Kidney epithelial cell (primary cell): ENCODE measurements at regions not wholly inside any gene's neighbourhood (a gene's known extent, or its start where the extent isn't known, plus 50 kb on each side); places are given as distances from the start of the nearest gene placed in this dataset.
"Not testable (repeated sequence)": the region's sequence is repeated elsewhere in the genome, so short reads cannot be mapped to it uniquely, and the experiment has no call there.

Experiments
- DNase-seq: peaks from one replicate; pipeline ENCODE4 v3.0.0-alpha.2; 2010; ENCODE audit warnings: low read depth
- H3K27me3 ChIP-seq: 2 replicates; pipeline ENCODE4 v1.6.0; 2011; ENCODE audit warnings: low read length; ENCODE audit not compliant: control insufficient read depth, insufficient read depth
- H3K36me3 ChIP-seq: 2 replicates; pipeline ENCODE4 v1.5.1; 2011; ENCODE audit warnings: low read length; ENCODE audit not compliant: control insufficient read depth, insufficient read depth
- H3K4me3 ChIP-seq: 2 replicates; pipeline ENCODE4 v1.5.1; 2011; ENCODE audit warnings: low read depth, mild to moderate bottlenecking, control low read depth, low read length
- CTCF ChIP-seq: IDR thresholded peaks from 2 replicates; pipeline ENCODE4 v1.5.1; 2011; ENCODE audit warnings: mild to moderate bottlenecking, moderate library complexity, low read length, control low read depth, inconsistent platforms; ENCODE audit not compliant: insufficient read depth, poor library complexity, severe bottlenecking

DNA sequence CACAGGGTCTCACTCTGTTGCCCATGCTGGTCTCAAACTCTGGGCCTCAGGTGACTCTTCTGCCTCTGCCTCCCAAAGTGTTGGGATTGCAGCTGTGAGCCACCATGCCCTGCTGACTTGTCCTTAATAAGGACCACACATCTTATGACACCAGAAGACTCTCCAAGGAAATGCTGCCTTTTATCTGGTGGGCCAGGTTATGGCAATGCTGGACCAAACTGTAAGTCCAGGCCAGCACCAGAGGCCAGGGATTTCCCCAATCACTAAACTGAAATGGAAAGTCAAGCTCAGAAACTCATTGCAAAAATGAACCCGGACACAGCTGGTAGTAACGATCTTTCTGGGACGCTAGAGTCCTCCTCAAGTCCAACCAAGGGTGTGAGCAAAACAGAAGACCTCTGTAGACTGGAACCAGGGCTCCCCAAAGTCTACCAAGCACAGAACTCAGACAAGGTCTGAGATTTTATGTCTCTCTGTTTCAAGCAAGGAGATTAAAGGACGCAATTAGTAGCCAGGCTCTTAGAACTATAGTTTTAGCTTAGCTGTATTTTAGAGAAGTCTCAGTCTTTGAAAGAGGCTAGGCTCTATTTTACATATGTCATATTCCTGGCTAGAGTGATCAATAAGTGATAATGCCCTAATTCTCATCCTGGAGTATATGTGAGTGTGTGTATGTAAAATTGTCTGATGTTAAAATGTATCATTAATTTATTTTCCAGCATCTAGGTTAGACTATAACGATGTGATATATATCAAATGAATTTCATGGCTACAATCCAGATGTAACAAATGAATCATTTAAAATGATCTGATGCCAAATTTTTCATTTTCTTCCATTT is 74.0 kb upstream of the ITGB1 start:
- Histone ChIP-seq H3K4me3 (no peak overlapping the region), H3K27me3 (no peaks in the 10 kb centered on the region), H3K36me3 (no peaks in the 10 kb centered on the region)
- TF ChIP-seq CTCF, result no peak
- no peak for DNase-seq

GRCh38 chr10:33031171-33031570 is 73.1 kb upstream of the ITGB1 start:
- TF ChIP-seq CTCF, result no peak
- DNase-seq, result no peak
- Histone ChIP-seq H3K27me3 (no peaks in the 10 kb centered on the region), H3K4me3 (no peak overlapping the region), H3K36me3 (no peaks in the 10 kb centered on the region)

- H3K27me3 ChIP-seq, H3K36me3 ChIP-seq, H3K4me3 ChIP-seq, DNase-seq: not testable (repeated sequence)
Observed at GRCh38 chr10:33028515-33028914, 70.5 kb upstream of the ITGB1 start.

DNA sequence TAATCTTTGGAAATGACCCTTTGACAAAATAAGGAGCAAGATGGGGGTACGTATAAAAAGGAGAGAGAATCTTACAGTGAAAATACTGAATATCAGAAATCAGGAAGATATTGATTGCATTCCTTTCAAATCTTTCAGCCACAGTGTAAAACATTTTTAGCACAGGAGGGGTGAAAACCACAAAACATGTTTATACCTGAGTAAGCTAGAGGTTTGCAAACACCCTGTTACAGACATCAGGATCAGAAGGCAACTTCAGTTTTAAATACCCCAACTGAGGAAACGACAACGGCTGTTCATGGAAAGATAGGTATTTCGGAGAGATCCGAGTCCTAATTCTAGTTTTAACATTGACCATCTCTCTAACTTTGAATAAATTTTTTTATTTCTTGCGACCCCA is 69.1 kb upstream of the ITGB1 start:
- Histone ChIP-seq H3K27me3 (no peaks in the 10 kb centered on the region), H3K36me3 (peaks cover 1% of the 10 kb centered on the region), H3K4me3 (no peak overlapping the region)
- no peak for TF ChIP-seq CTCF
- DNase-seq, result no peak

GRCh38 chr10:33026422-33026821 is 68.4 kb upstream of the ITGB1 start:
- DNase-seq, result no peak
- H3K27me3 ChIP-seq, result no peaks in the 10 kb centered on the region
- TF ChIP-seq CTCF, result no peak
- H3K36me3 ChIP-seq, result peaks cover 1% of the 10 kb centered on the region
- no peak overlapping the region for H3K4me3 ChIP-seq

- Histone ChIP-seq H3K4me3 (no peak overlapping the region), H3K27me3 (no peaks in the 10 kb centered on the region), H3K36me3 (peaks cover 1% of the 10 kb centered on the region)
- DNase-seq, result no peak
- no peak for TF ChIP-seq CTCF
Observed at GRCh38 chr10:33025910-33026309, 67.9 kb upstream of the ITGB1 start.
